Adipocyte (in vitro differentiated cells): ENCODE measurements at regions not wholly inside any gene's neighbourhood (a gene's known extent, or its start where the extent isn't known, plus 50 kb on each side); places are given as distances from the start of the nearest gene placed in this dataset.

Experiments used
- DNase-seq: peaks from one replicate; pipeline ENCODE4 v3.0.0-alpha.2; 2015; ENCODE audit warnings: low read depth
- H3K27me3 ChIP-seq: replicated peaks from 2 replicates; pipeline ENCODE4 v1.7.0; 2013; ENCODE audit warnings: mild to moderate bottlenecking, low read length, moderate library complexity; ENCODE audit not compliant: control insufficient read depth, insufficient read depth
- H3K36me3 ChIP-seq: 2 replicates; pipeline ENCODE4 v1.7.0; 2013; ENCODE audit warnings: low read length, mild to moderate bottlenecking, moderate library complexity; ENCODE audit not compliant: control insufficient read depth, insufficient read depth, severe bottlenecking
- H3K4me1 ChIP-seq: 2 replicates; pipeline ENCODE4 v1.7.0; 2013; ENCODE audit warnings: mild to moderate bottlenecking, low read length, moderate library complexity; ENCODE audit not compliant: control insufficient read depth, insufficient read depth
- H3K4me3 ChIP-seq: 2 replicates; pipeline ENCODE4 v1.7.0; 2013; ENCODE audit warnings: mild to moderate bottlenecking, low read length, moderate library complexity
- H3K9ac ChIP-seq: 2 replicates; pipeline ENCODE4 v1.7.0; 2013; ENCODE audit warnings: mild to moderate bottlenecking, low read length, moderate library complexity
- H3K9me3 ChIP-seq: 2 replicates; pipeline ENCODE4 v1.7.0; 2013; ENCODE audit warnings: mild to moderate bottlenecking, low read length, moderate library complexity; ENCODE audit not compliant: control insufficient read depth

DNA sequence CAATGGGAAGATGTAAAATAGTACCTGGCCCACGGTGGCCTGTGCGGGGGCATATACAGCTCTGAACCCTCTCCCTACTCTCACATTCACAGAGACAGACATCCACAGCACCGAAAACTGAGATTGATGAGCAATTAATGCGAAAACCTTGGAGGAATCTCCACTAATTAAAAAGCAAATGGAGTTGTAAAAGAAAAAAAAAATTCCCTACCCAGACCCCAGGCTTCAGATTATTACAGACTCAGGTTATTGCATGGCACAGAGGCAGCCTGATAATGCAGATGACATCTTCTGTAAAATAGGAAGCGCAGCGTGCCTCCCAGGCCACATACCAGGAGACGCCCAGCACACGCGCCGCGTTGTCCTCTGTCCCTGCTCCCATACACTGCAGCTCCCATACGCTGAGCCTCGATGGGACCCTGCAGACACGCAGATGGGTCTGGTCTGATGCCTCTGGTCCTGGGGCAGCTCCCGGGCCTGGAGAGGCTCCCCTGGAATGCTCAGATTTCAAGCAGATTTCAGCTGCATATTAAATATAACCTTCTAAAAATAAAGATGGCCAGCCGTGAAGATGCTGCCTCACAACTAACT, 496.1 kb upstream of the MYT1L start:
- Histone ChIP-seq H3K9ac (no peak overlapping the region), H3K27me3 (no peaks in the 10 kb centered on the region), H3K9me3 (no peaks in the 10 kb centered on the region), H3K4me3 (no peak overlapping the region), H3K4me1 (no peaks in the 10 kb centered on the region), H3K36me3 (no peaks in the 10 kb centered on the region)
- DNase-seq = no peak

GRCh38 chr2:2826621-2827020, 495.5 kb upstream of the MYT1L start:
- Histone ChIP-seq H3K4me3 (no peak overlapping the region), H3K36me3 (no peaks in the 10 kb centered on the region), H3K9ac (no peak overlapping the region), H3K27me3 (no peaks in the 10 kb centered on the region), H3K4me1 (no peaks in the 10 kb centered on the region), H3K9me3 (peaks cover 2% of the 10 kb centered on the region)
- DNase-seq = no peak

- no peaks in the 10 kb centered on the region for H3K4me1 ChIP-seq
- no peak overlapping the region for H3K4me3 ChIP-seq
- H3K9ac ChIP-seq = no peak overlapping the region
- H3K27me3 ChIP-seq = no peaks in the 10 kb centered on the region
- no peaks in the 10 kb centered on the region for H3K36me3 ChIP-seq
- H3K9me3 ChIP-seq = peaks cover 6% of the 10 kb centered on the region
- no peak for DNase-seq
Observed at GRCh38 chr2:2826209-2826551, 495.1 kb upstream of the MYT1L start.

GRCh38 chr2:2825516-2826208, 494.6 kb upstream of the MYT1L start:
- Histone ChIP-seq H3K36me3 (no peaks in the 10 kb centered on the region), H3K4me3 (no peak overlapping the region)
- no peak for DNase-seq

GRCh38 chr2:2825062-2825461, 494.0 kb upstream of the MYT1L start:
- Histone ChIP-seq H3K27me3 (no peaks in the 10 kb centered on the region), H3K9ac (no peak overlapping the region), H3K9me3 (peaks cover 13% of the 10 kb centered on the region), H3K4me1 (no peaks in the 10 kb centered on the region), H3K36me3 (no peaks in the 10 kb centered on the region), H3K4me3 (no peak overlapping the region)
- DNase-seq = no peak

More at GRCh38 chr2:2825516-2826208, 494.6 kb upstream of the MYT1L start:
- Histone ChIP-seq H3K4me1 (no peaks in the 10 kb centered on the region), H3K9me3 (peaks cover 11% of the 10 kb centered on the region), H3K9ac (no peak overlapping the region), H3K27me3 (no peaks in the 10 kb centered on the region)

DNA sequence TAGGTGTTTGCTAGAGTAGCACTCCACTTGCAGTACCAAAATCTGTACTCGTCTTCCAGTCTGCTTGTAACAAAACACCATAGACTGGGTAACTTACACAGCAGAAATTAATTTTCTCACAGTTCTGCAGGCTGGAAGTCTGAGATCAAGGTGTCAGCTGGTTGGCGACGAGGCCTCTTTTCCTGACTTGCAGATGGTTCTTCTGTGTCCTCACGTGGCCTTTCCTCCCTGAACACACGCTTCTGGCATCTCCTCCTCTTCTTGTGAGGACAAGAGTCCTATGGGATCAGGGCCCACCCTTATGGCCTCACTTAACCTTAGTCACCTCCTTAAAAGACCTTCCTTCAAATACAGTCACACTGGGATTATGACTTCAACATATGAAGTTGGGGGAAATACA, 493.5 kb upstream of the MYT1L start:
- Histone ChIP-seq H3K36me3 (no peaks in the 10 kb centered on the region), H3K4me1 (no peaks in the 10 kb centered on the region), H3K9me3 (peaks cover 15% of the 10 kb centered on the region), H3K27me3 (no peaks in the 10 kb centered on the region), H3K4me3 (no peak overlapping the region), H3K9ac (no peak overlapping the region)
- DNase-seq = no peak

DNA sequence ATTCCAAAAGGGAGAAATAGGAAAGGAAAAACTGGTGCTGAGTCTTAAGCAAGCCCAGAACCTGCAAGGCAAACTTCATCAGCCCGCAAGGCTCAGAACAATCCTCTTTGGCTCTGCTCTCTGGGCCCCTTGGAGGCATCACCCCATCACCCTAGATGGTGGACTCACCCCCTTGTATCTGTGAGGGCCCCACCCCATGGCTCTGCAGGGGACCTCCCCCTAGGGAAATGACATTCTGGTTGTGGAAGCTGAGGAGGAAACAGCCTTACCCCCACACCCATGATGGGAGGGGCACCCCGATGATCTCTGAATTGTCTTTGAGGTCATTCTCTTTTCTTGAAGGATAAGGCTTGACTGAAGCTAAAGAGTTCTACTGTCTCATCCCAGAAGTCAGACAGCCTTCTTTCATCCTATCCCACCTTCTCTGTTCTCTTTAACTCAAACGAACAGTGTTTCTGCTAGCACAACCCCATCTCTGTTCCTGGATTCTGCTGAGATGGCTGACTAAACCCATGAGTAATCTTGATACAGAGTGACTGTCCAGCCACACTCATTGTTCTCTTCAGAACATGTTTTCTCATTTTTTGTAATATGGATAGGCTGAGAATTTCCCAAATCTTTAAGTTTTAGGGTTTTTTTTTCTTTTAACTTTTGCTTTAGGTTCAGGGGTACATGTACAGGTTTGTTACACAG, 492.1 kb upstream of the MYT1L start:
- H3K9me3 ChIP-seq = peaks cover 15% of the 10 kb centered on the region
- no peaks in the 10 kb centered on the region for H3K27me3 ChIP-seq
- H3K4me1 ChIP-seq = no peaks in the 10 kb centered on the region
- DNase-seq = no peak
- no peak overlapping the region for H3K4me3 ChIP-seq
- no peak overlapping the region for H3K9ac ChIP-seq
- H3K36me3 ChIP-seq = no peaks in the 10 kb centered on the region

DNA sequence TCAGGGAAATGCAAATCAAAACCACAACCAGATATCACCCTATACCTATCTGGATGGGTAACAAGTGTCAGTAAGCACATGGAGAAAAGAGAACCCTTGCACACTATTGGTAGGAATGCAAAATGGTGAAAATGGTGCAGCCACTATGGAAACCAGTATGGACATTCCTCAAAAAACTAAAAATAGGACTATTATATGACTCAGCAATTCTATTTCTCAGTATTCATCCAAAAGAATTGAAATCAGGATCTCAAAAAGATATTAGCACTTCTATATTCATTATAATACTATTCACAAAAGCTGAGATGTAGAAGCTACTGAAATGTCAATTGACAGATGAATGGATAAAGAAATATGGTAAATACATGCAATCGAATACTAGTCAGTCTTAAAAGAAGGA, 491.1 kb upstream of the MYT1L start:
- H3K9ac ChIP-seq = no peak overlapping the region
- DNase-seq = no peak
- peaks cover 15% of the 10 kb centered on the region for H3K9me3 ChIP-seq
- H3K4me1 ChIP-seq = no peaks in the 10 kb centered on the region
- no peaks in the 10 kb centered on the region for H3K36me3 ChIP-seq
- H3K27me3 ChIP-seq = no peaks in the 10 kb centered on the region
- no peak overlapping the region for H3K4me3 ChIP-seq

- H3K4me3 ChIP-seq = no peak overlapping the region
- H3K9ac ChIP-seq = no peak overlapping the region
- no peaks in the 10 kb centered on the region for H3K4me1 ChIP-seq
- no peaks in the 10 kb centered on the region for H3K27me3 ChIP-seq
- H3K9me3 ChIP-seq = peaks cover 8% of the 10 kb centered on the region
- DNase-seq = no peak
- H3K36me3 ChIP-seq = no peaks in the 10 kb centered on the region
Observed at GRCh38 chr2:2812648-2813047, 481.6 kb upstream of the MYT1L start.

GRCh38 chr2:2812117-2812516, 481.0 kb upstream of the MYT1L start:
- H3K9me3 ChIP-seq = peaks cover 8% of the 10 kb centered on the region
- no peaks in the 10 kb centered on the region for H3K4me1 ChIP-seq
- DNase-seq = no peak

GRCh38 chr2:2810504-2810903, 479.4 kb upstream of the MYT1L start:
- Histone ChIP-seq H3K4me1 (no peaks in the 10 kb centered on the region), H3K27me3 (no peaks in the 10 kb centered on the region), H3K9me3 (peaks cover 8% of the 10 kb centered on the region), H3K9ac (no peak overlapping the region), H3K4me3 (no peak overlapping the region), H3K36me3 (no peaks in the 10 kb centered on the region)
- DNase-seq = no peak

More at GRCh38 chr2:2812117-2812516, 481.0 kb upstream of the MYT1L start:
- Histone ChIP-seq H3K9ac (no peak overlapping the region), H3K27me3 (no peaks in the 10 kb centered on the region), H3K36me3 (no peaks in the 10 kb centered on the region), H3K4me3 (no peak overlapping the region)
